SK-N-SH (cell line): ENCODE measurements at regions not wholly inside any gene's neighbourhood (a gene's known extent, or its start where the extent isn't known, plus 50 kb on each side); places are given as distances from the start of the nearest gene placed in this dataset.

ENCODE experiments used
- CTCF ChIA-PET: fragments of 300-600, 350-600 bp; formaldehyde crosslinking; extraction: SDS; loops from one replicate; lab custom pipeline; 2021; lab: Yijun Ruan, JAX
- POLR2A ChIA-PET: fragments of 350-600 bp; sonication (Branson Sonifier 250); formaldehyde crosslinking; extraction: SDS; loops from one replicate; lab custom pipeline; 2020; ENCODE audit warnings: antibody characterized with exemption, inconsistent platforms; lab: Yijun Ruan, JAX
- DNase-seq: peaks from one replicate; pipeline ENCODE4 v3.0.0; 2012
- H2AFZ ChIP-seq: fragments of 200-600 bp; sonication (generic); 2 replicates; pipeline ENCODE4 v1.8.1; 2016; ENCODE audit warnings: antibody characterized with exemption, mild to moderate bottlenecking, low read depth
- H3F3A ChIP-seq: fragments of 200-600 bp; sonication (generic); replicated peaks from 2 replicates; pipeline ENCODE3; 2016; ENCODE audit warnings: antibody characterized with exemption, mild to moderate bottlenecking; ENCODE audit not compliant: insufficient read depth
- H3K27ac ChIP-seq, 2 experiments: fragments of 200-500 bp in 1 of 2; fragments of 200-600 bp in 1 of 2; sonication (Bioruptor generic) in 1 of 2; sonication (generic), shearing (Covaris generic) in 1 of 2; 2 replicates each; pipeline versions ENCODE4 v1.5.1 to v1.6.1; 2014 to 2016; ENCODE audit warnings: low read depth in 2 of 2, inconsistent platforms in 1 of 2, low read length in 1 of 2, mild to moderate bottlenecking in 1 of 2, mixed read lengths in 1 of 2
- H3K27me3 ChIP-seq: fragments of 200-600 bp; sonication (generic), shearing (Covaris generic); 2 replicates; pipeline ENCODE4 v1.6.1; 2016; ENCODE audit warnings: mixed run types; ENCODE audit not compliant: insufficient read depth
- H3K36me3 ChIP-seq, 2 experiments: fragments of 200-500 bp in 1 of 2; fragments of 200-600 bp in 1 of 2; sonication (Bioruptor generic) in 1 of 2; sonication (generic) in 1 of 2; replicated peaks in 1 of 2; 2 replicates each; pipeline versions ENCODE3 to v1.5.1; 2014 to 2016; ENCODE audit warnings: low read length in 1 of 2, mild to moderate bottlenecking in 1 of 2; ENCODE audit not compliant: insufficient read depth in 2 of 2, control insufficient read depth in 1 of 2
- H3K4me1 ChIP-seq, 2 experiments: fragments of 200-500 bp in 1 of 2; fragments of 200-600 bp in 1 of 2; sonication (Bioruptor generic) in 1 of 2; sonication (generic), shearing (Covaris generic) in 1 of 2; 2 replicates each; pipeline versions ENCODE4 v1.5.1 to v1.6.1; 2014 to 2016; ENCODE audit warnings: low read depth in 1 of 2, low read length in 1 of 2, mixed run types in 1 of 2; ENCODE audit not compliant: insufficient read depth in 2 of 2, control insufficient read depth in 1 of 2
- H3K4me2 ChIP-seq: fragments of 200-600 bp; sonication (generic), shearing (Covaris generic); 2 replicates; pipeline ENCODE4 v1.6.1; 2017; ENCODE audit warnings: mixed run types
- H3K4me3 ChIP-seq, 2 experiments: fragments of 200-500 bp in 1 of 2; fragments of 200-600 bp in 1 of 2; sonication (Bioruptor generic) in 1 of 2; sonication (generic), shearing (Covaris generic) in 1 of 2; 2 replicates each; pipeline versions ENCODE4 v1.5.1 to v1.8.1; 2014 to 2016; ENCODE audit warnings: low read depth in 2 of 2, inconsistent platforms in 1 of 2, low read length in 1 of 2, mild to moderate bottlenecking in 1 of 2, mixed read lengths in 1 of 2, moderate library complexity in 1 of 2
- H3K79me2 ChIP-seq: fragments of 200-600 bp; sonication (generic); 2 replicates; pipeline ENCODE4 v1.8.1; 2017; ENCODE audit warnings: mild to moderate bottlenecking; ENCODE audit not compliant: insufficient read depth
- H3K9ac ChIP-seq: fragments of 200-600 bp; sonication (generic); 2 replicates; pipeline ENCODE4 v1.6.1; 2017; ENCODE audit warnings: mixed run types
- H3K9me2 ChIP-seq: fragments of 200-600 bp; sonication (generic); 2 replicates; pipeline ENCODE4 v1.6.1; 2017; ENCODE audit warnings: mixed run types
- H3K9me3 ChIP-seq: fragments of 200-600 bp; sonication (generic); 2 replicates; pipeline ENCODE4 v1.6.1; 2017; ENCODE audit warnings: mixed run types, mild to moderate bottlenecking, moderate library complexity
- H4K20me1 ChIP-seq: fragments of 200-600 bp; sonication (generic); 2 replicates; pipeline ENCODE4 v1.6.1; 2017; ENCODE audit warnings: mild to moderate bottlenecking, mixed run types; ENCODE audit not compliant: insufficient read depth
- CTCF ChIP-seq: fragments of 200-600 bp; sonication (generic); IDR thresholded peaks from 2 replicates; pipeline ENCODE4 v1.6.1; 2017; ENCODE audit warnings: antibody characterized with exemption, mild to moderate bottlenecking, moderate library complexity
- FOSL2 ChIP-seq: IDR thresholded peaks from 2 replicates; pipeline ENCODE4 v1.4.0; 2012; ENCODE audit warnings: low read depth, mild to moderate bottlenecking, moderate library complexity, borderline replicate concordance
- GATA2 ChIP-seq: sonication (generic); formaldehyde crosslinking; IDR thresholded peaks from 2 replicates; pipeline ENCODE4 v1.5.0; 2020; ENCODE audit warnings: mild to moderate bottlenecking, missing genetic modification reagents
- MXI1 ChIP-seq: IDR thresholded peaks from 2 replicates; pipeline ENCODE4 v1.6.1; 2012; ENCODE audit warnings: mild to moderate bottlenecking, low read depth, low read length, improper control_type of control experiment
- RAD21 ChIP-seq: IDR thresholded peaks from 2 replicates; pipeline ENCODE4 v1.6.1; 2012; ENCODE audit warnings: mild to moderate bottlenecking, low read length
- RXRA ChIP-seq: IDR thresholded peaks from 2 replicates; pipeline ENCODE4 v1.4.0; 2012; ENCODE audit warnings: low read depth, mild to moderate bottlenecking, borderline replicate concordance
- SMC3 ChIP-seq: IDR thresholded peaks from 2 replicates; pipeline ENCODE4 v1.6.1; 2012; ENCODE audit warnings: low read depth, low read length, improper control_type of control experiment
- TCF12 ChIP-seq: IDR thresholded peaks from 2 replicates; pipeline ENCODE4 v1.4.0; 2012
- TEAD4 ChIP-seq: IDR thresholded peaks from 2 replicates; pipeline ENCODE4 v1.4.0; 2012; ENCODE audit warnings: mild to moderate bottlenecking, borderline replicate concordance; ENCODE audit not compliant: insufficient read depth
- ZBTB33 ChIP-seq: IDR thresholded peaks from 2 replicates; pipeline ENCODE4 v1.4.0; 2012; ENCODE audit warnings: low read depth, borderline replicate concordance
- WGBS: methylation state at CpG from one replicate; pipeline ENCODE4 v1.1.6; 2017; ENCODE audit warnings: low lambda C conversion rate; 5-methylcytosine and 5-hydroxymethylcytosine counted together
- TF ChIP-seq, protein P1 (sequence below): fragments of 150-350 bp; IDR thresholded peaks from 2 replicates; pipeline ENCODE4 v1.6.1; 2016; ENCODE audit warnings: mild to moderate bottlenecking, low read depth, low read length

DNA sequence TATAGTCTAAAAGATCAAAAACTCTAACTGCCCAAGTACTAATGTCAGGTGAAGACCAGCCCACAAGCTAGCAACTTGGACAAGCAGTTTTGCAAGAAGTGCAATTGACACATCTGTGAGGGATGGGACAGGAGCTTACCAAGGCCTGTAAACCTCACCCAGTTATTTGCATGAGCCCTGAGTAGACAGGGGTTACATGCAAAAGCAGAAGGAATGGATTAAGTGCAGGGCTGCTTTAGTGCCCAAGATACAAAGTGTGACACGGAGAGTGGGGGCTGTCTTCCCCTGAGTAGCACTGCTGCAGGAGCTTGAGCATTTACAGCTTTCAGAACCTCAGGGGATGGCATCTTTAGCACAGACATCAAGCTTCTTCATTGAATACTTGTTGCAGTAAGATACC, 286.7 kb downstream of the ELAVL2 start:
- H3K27ac ChIP-seq = no peak overlapping the region
- no peaks in the 10 kb centered on the region for H3K4me1 ChIP-seq
- H3K9ac ChIP-seq = no peak overlapping the region
- no peak overlapping the region for H2AFZ ChIP-seq
- TF ChIP-seq SMC3 (no peak), RXRA (no peak), FOSL2 (no peak), GATA2 (CRISPR knock-in tag) (no peak), RAD21 (no peak), TCF12 (no peak), MXI1 (no peak)
- TF ChIP-seq, protein P1, sequence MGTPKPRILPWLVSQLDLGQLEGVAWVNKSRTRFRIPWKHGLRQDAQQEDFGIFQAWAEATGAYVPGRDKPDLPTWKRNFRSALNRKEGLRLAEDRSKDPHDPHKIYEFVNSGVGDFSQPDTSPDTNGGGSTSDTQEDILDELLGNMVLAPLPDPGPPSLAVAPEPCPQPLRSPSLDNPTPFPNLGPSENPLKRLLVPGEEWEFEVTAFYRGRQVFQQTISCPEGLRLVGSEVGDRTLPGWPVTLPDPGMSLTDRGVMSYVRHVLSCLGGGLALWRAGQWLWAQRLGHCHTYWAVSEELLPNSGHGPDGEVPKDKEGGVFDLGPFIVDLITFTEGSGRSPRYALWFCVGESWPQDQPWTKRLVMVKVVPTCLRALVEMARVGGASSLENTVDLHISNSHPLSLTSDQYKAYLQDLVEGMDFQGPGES = no peak
- ChIA-PET POLR2A (interaction anchor here (0.9 kb wide), 1 partner anchor 48 kb away, joined by 3 read pairs; no protein-coding TSS in a partner anchor), CTCF (no interaction called here)
- no peak overlapping the region for H3K4me2 ChIP-seq
- no peaks in the 10 kb centered on the region for H4K20me1 ChIP-seq
- no peaks in the 10 kb centered on the region for H3K9me3 ChIP-seq
- H3F3A ChIP-seq = no peaks in the 10 kb centered on the region
- no peaks in the 10 kb centered on the region for H3K9me2 ChIP-seq
- no peaks in the 10 kb centered on the region for H3K36me3 ChIP-seq
- no peak for DNase-seq
- no peaks in the 10 kb centered on the region for H3K27me3 ChIP-seq
- H3K4me3 ChIP-seq = no peak overlapping the region
- no peaks in the 10 kb centered on the region for H3K79me2 ChIP-seq
- WGBS = 11% methylated on average over 1 of the region's 1 CpG

GRCh38 chr9:23541976-23542375, 284.1 kb downstream of the ELAVL2 start:
- Histone ChIP-seq H2AFZ (no peak overlapping the region), H3K79me2 (no peaks in the 10 kb centered on the region), H3K4me2 (no peak overlapping the region), H3K4me3 (no peak overlapping the region), H4K20me1 (no peaks in the 10 kb centered on the region), H3K27me3 (no peaks in the 10 kb centered on the region), H3K9ac (no peak overlapping the region), H3K9me3 (no peaks in the 10 kb centered on the region), H3F3A (no peaks in the 10 kb centered on the region), H3K36me3 (no peaks in the 10 kb centered on the region), H3K4me1 (no peaks in the 10 kb centered on the region), H3K27ac (no peak overlapping the region), H3K9me2 (no peaks in the 10 kb centered on the region)
- 13% methylated on average over 2 of the region's 2 CpGs for WGBS
- DNase-seq = no peak
- ChIA-PET CTCF (no interaction called here), POLR2A (no interaction called here)
- no peak for TF ChIP-seq CTCF
- TF ChIP-seq ZBTB33 = no peak
- TF ChIP-seq TEAD4 = no peak
- TF ChIP-seq RAD21 = no peak
